SK-N-SH (cell line): ENCODE measurements at regions not wholly inside any gene's neighbourhood (a gene's known extent, or its start where the extent isn't known, plus 50 kb on each side); places are given as distances from the start of the nearest gene placed in this dataset.

Source experiments
- CTCF ChIA-PET: fragments of 300-600, 350-600 bp; formaldehyde crosslinking; extraction: SDS; loops from one replicate; lab custom pipeline; 2021; lab: Yijun Ruan, JAX
- POLR2A ChIA-PET: fragments of 350-600 bp; sonication (Branson Sonifier 250); formaldehyde crosslinking; extraction: SDS; loops from one replicate; lab custom pipeline; 2020; ENCODE audit warnings: antibody characterized with exemption, inconsistent platforms; lab: Yijun Ruan, JAX
- DNase-seq: peaks from one replicate; pipeline ENCODE4 v3.0.0; 2012
- H2AFZ ChIP-seq: fragments of 200-600 bp; sonication (generic); 2 replicates; pipeline ENCODE4 v1.8.1; 2016; ENCODE audit warnings: antibody characterized with exemption, mild to moderate bottlenecking, low read depth
- H3F3A ChIP-seq: fragments of 200-600 bp; sonication (generic); replicated peaks from 2 replicates; pipeline ENCODE3; 2016; ENCODE audit warnings: antibody characterized with exemption, mild to moderate bottlenecking; ENCODE audit not compliant: insufficient read depth
- H3K27ac ChIP-seq, 2 experiments: fragments of 200-500 bp in 1 of 2; fragments of 200-600 bp in 1 of 2; sonication (Bioruptor generic) in 1 of 2; sonication (generic), shearing (Covaris generic) in 1 of 2; 2 replicates each; pipeline versions ENCODE4 v1.5.1 to v1.6.1; 2014 to 2016; ENCODE audit warnings: low read depth in 2 of 2, inconsistent platforms in 1 of 2, low read length in 1 of 2, mild to moderate bottlenecking in 1 of 2, mixed read lengths in 1 of 2
- H3K27me3 ChIP-seq: fragments of 200-600 bp; sonication (generic), shearing (Covaris generic); 2 replicates; pipeline ENCODE4 v1.6.1; 2016; ENCODE audit warnings: mixed run types; ENCODE audit not compliant: insufficient read depth
- H3K36me3 ChIP-seq, 2 experiments: fragments of 200-500 bp in 1 of 2; fragments of 200-600 bp in 1 of 2; sonication (Bioruptor generic) in 1 of 2; sonication (generic) in 1 of 2; replicated peaks in 1 of 2; 2 replicates each; pipeline versions ENCODE3 to v1.5.1; 2014 to 2016; ENCODE audit warnings: low read length in 1 of 2, mild to moderate bottlenecking in 1 of 2; ENCODE audit not compliant: insufficient read depth in 2 of 2, control insufficient read depth in 1 of 2
- H3K4me1 ChIP-seq, 2 experiments: fragments of 200-500 bp in 1 of 2; fragments of 200-600 bp in 1 of 2; sonication (Bioruptor generic) in 1 of 2; sonication (generic), shearing (Covaris generic) in 1 of 2; 2 replicates each; pipeline versions ENCODE4 v1.5.1 to v1.6.1; 2014 to 2016; ENCODE audit warnings: low read depth in 1 of 2, low read length in 1 of 2, mixed run types in 1 of 2; ENCODE audit not compliant: insufficient read depth in 2 of 2, control insufficient read depth in 1 of 2
- H3K4me2 ChIP-seq: fragments of 200-600 bp; sonication (generic), shearing (Covaris generic); 2 replicates; pipeline ENCODE4 v1.6.1; 2017; ENCODE audit warnings: mixed run types
- H3K4me3 ChIP-seq, 2 experiments: fragments of 200-500 bp in 1 of 2; fragments of 200-600 bp in 1 of 2; sonication (Bioruptor generic) in 1 of 2; sonication (generic), shearing (Covaris generic) in 1 of 2; 2 replicates each; pipeline versions ENCODE4 v1.5.1 to v1.8.1; 2014 to 2016; ENCODE audit warnings: low read depth in 2 of 2, inconsistent platforms in 1 of 2, low read length in 1 of 2, mild to moderate bottlenecking in 1 of 2, mixed read lengths in 1 of 2, moderate library complexity in 1 of 2
- H3K79me2 ChIP-seq: fragments of 200-600 bp; sonication (generic); 2 replicates; pipeline ENCODE4 v1.8.1; 2017; ENCODE audit warnings: mild to moderate bottlenecking; ENCODE audit not compliant: insufficient read depth
- H3K9ac ChIP-seq: fragments of 200-600 bp; sonication (generic); 2 replicates; pipeline ENCODE4 v1.6.1; 2017; ENCODE audit warnings: mixed run types
- H3K9me2 ChIP-seq: fragments of 200-600 bp; sonication (generic); 2 replicates; pipeline ENCODE4 v1.6.1; 2017; ENCODE audit warnings: mixed run types
- H3K9me3 ChIP-seq: fragments of 200-600 bp; sonication (generic); 2 replicates; pipeline ENCODE4 v1.6.1; 2017; ENCODE audit warnings: mixed run types, mild to moderate bottlenecking, moderate library complexity
- H4K20me1 ChIP-seq: fragments of 200-600 bp; sonication (generic); 2 replicates; pipeline ENCODE4 v1.6.1; 2017; ENCODE audit warnings: mild to moderate bottlenecking, mixed run types; ENCODE audit not compliant: insufficient read depth
- CHD2 ChIP-seq: fragments of 150-350 bp; IDR thresholded peaks from 2 replicates; pipeline ENCODE4 v1.6.1; 2018; ENCODE audit warnings: low read length; ENCODE audit not compliant: partially characterized antibody
- CTCF ChIP-seq: fragments of 200-600 bp; sonication (generic); IDR thresholded peaks from 2 replicates; pipeline ENCODE4 v1.6.1; 2017; ENCODE audit warnings: antibody characterized with exemption, mild to moderate bottlenecking, moderate library complexity
- ELF1 ChIP-seq: IDR thresholded peaks from 2 replicates; pipeline ENCODE4 v1.4.0; 2012
- EP300 ChIP-seq, 2 experiments: IDR thresholded peaks; 2 replicates each; pipeline versions ENCODE4 v1.4.0 to v1.6.1; 2012; ENCODE audit warnings: borderline replicate concordance in 1 of 2, low read depth in 1 of 2, low read length in 1 of 2
- EZH2phosphoT487 ChIP-seq: fragments of 200-600 bp; sonication (generic); IDR thresholded peaks from 2 replicates; pipeline ENCODE4 v1.6.1; 2017; ENCODE audit warnings: low read depth, mixed run types, mild to moderate bottlenecking, antibody characterized with exemption, moderate library complexity, borderline replicate concordance
- GABPA ChIP-seq: IDR thresholded peaks from 2 replicates; pipeline ENCODE4 v1.4.0; 2012; ENCODE audit warnings: low read depth, mild to moderate bottlenecking
- GATA2 ChIP-seq: sonication (generic); formaldehyde crosslinking; IDR thresholded peaks from 2 replicates; pipeline ENCODE4 v1.5.0; 2020; ENCODE audit warnings: mild to moderate bottlenecking, missing genetic modification reagents
- IRF3 ChIP-seq: fragments of 150-350 bp; IDR thresholded peaks from 2 replicates; pipeline ENCODE4 v1.6.1; 2016; ENCODE audit warnings: mild to moderate bottlenecking, low read depth, low read length
- JUND ChIP-seq: IDR thresholded peaks from 2 replicates; pipeline ENCODE4 v1.4.0; 2012
- MEF2A ChIP-seq: IDR thresholded peaks from 2 replicates; pipeline ENCODE4 v1.4.0; 2012; ENCODE audit warnings: low read depth, borderline replicate concordance
- MXI1 ChIP-seq: IDR thresholded peaks from 2 replicates; pipeline ENCODE4 v1.6.1; 2012; ENCODE audit warnings: mild to moderate bottlenecking, low read depth, low read length, improper control_type of control experiment
- NFIC ChIP-seq: IDR thresholded peaks from 2 replicates; pipeline ENCODE4 v1.4.0; 2012; ENCODE audit warnings: borderline replicate concordance
- RCOR1 ChIP-seq: fragments of 150-350 bp; IDR thresholded peaks from 2 replicates; pipeline ENCODE4 v1.6.1; 2017; ENCODE audit warnings: antibody characterized with exemption, low read length
- REST ChIP-seq: IDR thresholded peaks from 2 replicates; pipeline ENCODE4 v1.6.1; 2012; ENCODE audit warnings: mild to moderate bottlenecking, low read depth, low read length, moderate library complexity
- RFX5 ChIP-seq: IDR thresholded peaks from 2 replicates; pipeline ENCODE4 v1.6.1; 2012; ENCODE audit warnings: mild to moderate bottlenecking, improper control_type of control experiment, low read length
- USF1 ChIP-seq: IDR thresholded peaks from 2 replicates; pipeline ENCODE4 v1.4.0; 2012; ENCODE audit warnings: low read depth, borderline replicate concordance
- USF2 ChIP-seq: fragments of 150-350 bp; IDR thresholded peaks from 2 replicates; pipeline ENCODE4 v1.6.1; 2017; ENCODE audit warnings: antibody characterized with exemption, low read length, low read depth, borderline replicate concordance
- YY1 ChIP-seq: IDR thresholded peaks from 2 replicates; pipeline ENCODE4 v1.4.0; 2012; ENCODE audit warnings: low read depth, mild to moderate bottlenecking
- WGBS: methylation state at CpG from one replicate; pipeline ENCODE4 v1.1.6; 2017; ENCODE audit warnings: low lambda C conversion rate; 5-methylcytosine and 5-hydroxymethylcytosine counted together

- Histone ChIP-seq H2AFZ (no peak overlapping the region), H3K4me2 (no peak overlapping the region), H3K27me3 (no peaks in the 10 kb centered on the region), H3K4me1 (peaks cover 0 to 5% of the 10 kb centered on the region in 2 experiments; a peak in 1 of 4 replicates), H3K9me2 (no peaks in the 10 kb centered on the region), H3K27ac (no peak overlapping the region), H3K4me3 (no peak overlapping the region), H3F3A (no peaks in the 10 kb centered on the region), H3K9me3 (no peaks in the 10 kb centered on the region), H3K79me2 (no peaks in the 10 kb centered on the region), H3K9ac (no peak overlapping the region), H4K20me1 (no peaks in the 10 kb centered on the region), H3K36me3 (no peaks in the 10 kb centered on the region)
- TF ChIP-seq USF1 (peak; percentile 55; the same call in 1 of the 2 replicates), GATA2 (peak; percentile 55), CHD2 (no peak)
- ChIA-PET POLR2A (no interaction called here), CTCF (interaction anchor here (0.7 to 1.2 kb wide), 2 partner anchors 10 to 401 kb away, joined by 3 read pairs; no protein-coding TSS in a partner anchor)
- WGBS = 17% methylated on average over 20 of the region's 20 CpGs
- DNase-seq = peak; percentile 78
Observed at GRCh38 chr14:95597784-95598211, 62.9 kb downstream of the GLRX5 start.

- 5% methylated on average over 3 of the region's 3 CpGs for WGBS
- TF ChIP-seq RCOR1 (no peak), IRF3 (no peak), MXI1 (no peak), USF2 (no peak), NFIC (no peak), REST (no peak), YY1 (no peak), JUND (no peak), EZH2phosphoT487 (no peak), RFX5 (no peak), MEF2A (no peak), GABPA (no peak), EP300 (IDR thresholded peaks at IDR 0.05; ENCODE audit: borderline replicate concordance in 1 of 2, low read depth in 1 of 2, low read length in 1 of 2) (no peak), CTCF (no peak), ELF1 (no peak)
- H3K4me3 ChIP-seq = no peak overlapping the region
Observed at GRCh38 chr14:95601650-95602049, 66.8 kb downstream of the GLRX5 start.

More at GRCh38 chr14:95601650-95602049, 66.8 kb downstream of the GLRX5 start:
- H3F3A ChIP-seq = no peaks in the 10 kb centered on the region
- ChIA-PET CTCF (interaction anchor here (1.6 to 2.0 kb wide), 3 partner anchors 12 to 173 kb away, joined by 3 to 10 read pairs (median 6); no protein-coding TSS in a partner anchor), POLR2A (no interaction called here)
- H3K27ac ChIP-seq = no peak overlapping the region
- H3K79me2 ChIP-seq = no peaks in the 10 kb centered on the region
- H3K9ac ChIP-seq = no peak overlapping the region
- H3K9me3 ChIP-seq = no peaks in the 10 kb centered on the region
- peaks cover 0 to 5% of the 10 kb centered on the region in 2 experiments; a peak in 1 of 4 replicates for H3K4me1 ChIP-seq
- no peak overlapping the region for H2AFZ ChIP-seq
- H3K36me3 ChIP-seq = no peaks in the 10 kb centered on the region
- no peaks in the 10 kb centered on the region for H3K9me2 ChIP-seq
- no peak overlapping the region for H3K4me2 ChIP-seq
- no peak for DNase-seq
- no peaks in the 10 kb centered on the region for H3K27me3 ChIP-seq
- H4K20me1 ChIP-seq = no peaks in the 10 kb centered on the region
